ENCODE measurements at regions not wholly inside any gene's neighbourhood (a gene's known extent, or its start where the extent isn't known, plus 50 kb on each side); places are given as distances from the start of the nearest gene placed in this dataset.

- no peak for TF ChIP-seq CTCF (IDR thresholded peaks at IDR 0.05; ENCODE audit: extremely low read depth, insufficient read depth, missing control alignments)
- no peak for DNase-seq (ENCODE audit: low spot score)
- in situ Hi-C loops (cut with MboI; ENCODE audit: low pct_unique_long_range_greater_than_20kb, low sequenced_read_pairs, unreplicated experiment): no loop called here
Observed at GRCh38 chr14:62558451-62558850, 486.8 kb downstream of the KCNH5 start.

- in situ Hi-C loops (cut with MboI; ENCODE audit: low pct_unique_long_range_greater_than_20kb, low sequenced_read_pairs, unreplicated experiment): no loop called here
- no peak for DNase-seq (ENCODE audit: low spot score)
- TF ChIP-seq CTCF (IDR thresholded peaks at IDR 0.05; ENCODE audit: extremely low read depth, insufficient read depth, missing control alignments): no peak
Observed at GRCh38 chr14:62585247-62585646, 460.0 kb downstream of the KCNH5 start.

GRCh38 chr14:62592877-62593276 lies 452.4 kb downstream of the KCNH5 start:
- TF ChIP-seq CTCF (IDR thresholded peaks at IDR 0.05; ENCODE audit: extremely low read depth, insufficient read depth, missing control alignments): no peak
- DNase-seq (ENCODE audit: low spot score): no peak
- in situ Hi-C loops (cut with MboI; ENCODE audit: low pct_unique_long_range_greater_than_20kb, low sequenced_read_pairs, unreplicated experiment): no loop called here

GRCh38 chr14:62597143-62597542 lies 448.1 kb downstream of the KCNH5 start:
- no peak for DNase-seq (ENCODE audit: low spot score)
- in situ Hi-C loops (cut with MboI; ENCODE audit: low pct_unique_long_range_greater_than_20kb, low sequenced_read_pairs, unreplicated experiment): no loop called here
- TF ChIP-seq CTCF (IDR thresholded peaks at IDR 0.05; ENCODE audit: extremely low read depth, insufficient read depth, missing control alignments): no peak

- in situ Hi-C loops (cut with MboI; ENCODE audit: low pct_unique_long_range_greater_than_20kb, low sequenced_read_pairs, unreplicated experiment): no loop called here
- DNase-seq (ENCODE audit: low spot score): no peak
- no peak for TF ChIP-seq CTCF (IDR thresholded peaks at IDR 0.05; ENCODE audit: extremely low read depth, insufficient read depth, missing control alignments)
Observed at GRCh38 chr14:62599616-62600385, 445.5 kb downstream of the KCNH5 start.

GRCh38 chr14:62602712-62603111 lies 442.5 kb downstream of the KCNH5 start:
- no peak for TF ChIP-seq CTCF (IDR thresholded peaks at IDR 0.05; ENCODE audit: extremely low read depth, insufficient read depth, missing control alignments)
- no peak for DNase-seq (ENCODE audit: low spot score)
- in situ Hi-C loops (cut with MboI; ENCODE audit: low pct_unique_long_range_greater_than_20kb, low sequenced_read_pairs, unreplicated experiment): no loop called here

Data from GM13977 (cell line).